ENCODE measurements at regions not wholly inside any gene's neighbourhood (a gene's known extent, or its start where the extent isn't known, plus 50 kb on each side); places are given as distances from the start of the nearest gene placed in this dataset.

GRCh38 chr9:73845954-73846690 is 651.0 kb upstream of the RORB start:
- no peak for TF ChIP-seq SIN3A (IDR thresholded peaks at IDR 0.05; ENCODE audit: borderline replicate concordance, insufficient read depth, low read length)
- TF ChIP-seq REST (IDR thresholded peaks at IDR 0.05; ENCODE audit: insufficient read depth in 1 of 2, low read depth in 2 of 2, low read length in 2 of 2): no peak
- TF ChIP-seq FOXP2 (optimal IDR thresholded peaks at IDR 0.05; ENCODE audit: borderline replicate concordance, extremely low read depth, extremely low read length, insufficient read depth): no peak

- TF ChIP-seq POLR2AphosphoS5 (IDR thresholded peaks at IDR 0.05; ENCODE audit: low read depth, low read length) (no peak), SIN3A (IDR thresholded peaks at IDR 0.05; ENCODE audit: borderline replicate concordance, insufficient read depth, low read length) (no peak), FOXP2 (optimal IDR thresholded peaks at IDR 0.05; ENCODE audit: borderline replicate concordance, extremely low read depth, extremely low read length, insufficient read depth) (no peak), REST (IDR thresholded peaks at IDR 0.05; ENCODE audit: insufficient read depth in 1 of 2, low read depth in 2 of 2, low read length in 2 of 2) (no peak), TAF1 (IDR thresholded peaks at IDR 0.05; ENCODE audit: borderline replicate concordance, insufficient read depth, low read length) (no peak)
Measured at GRCh38 chr9:73847536-73847935, 649.6 kb upstream of the RORB start.

- TF ChIP-seq REST (IDR thresholded peaks at IDR 0.05; ENCODE audit: insufficient read depth in 1 of 2, low read depth in 2 of 2, low read length in 2 of 2): no peak
- no peak for TF ChIP-seq SIN3A (IDR thresholded peaks at IDR 0.05; ENCODE audit: borderline replicate concordance, insufficient read depth, low read length)
- TF ChIP-seq FOXP2 (optimal IDR thresholded peaks at IDR 0.05; ENCODE audit: borderline replicate concordance, extremely low read depth, extremely low read length, insufficient read depth): no peak
- no peak for TF ChIP-seq TAF1 (IDR thresholded peaks at IDR 0.05; ENCODE audit: borderline replicate concordance, insufficient read depth, low read length)
- no peak for TF ChIP-seq POLR2AphosphoS5 (IDR thresholded peaks at IDR 0.05; ENCODE audit: low read depth, low read length)
Measured at GRCh38 chr9:73853549-73853948, 643.6 kb upstream of the RORB start.

DNA sequence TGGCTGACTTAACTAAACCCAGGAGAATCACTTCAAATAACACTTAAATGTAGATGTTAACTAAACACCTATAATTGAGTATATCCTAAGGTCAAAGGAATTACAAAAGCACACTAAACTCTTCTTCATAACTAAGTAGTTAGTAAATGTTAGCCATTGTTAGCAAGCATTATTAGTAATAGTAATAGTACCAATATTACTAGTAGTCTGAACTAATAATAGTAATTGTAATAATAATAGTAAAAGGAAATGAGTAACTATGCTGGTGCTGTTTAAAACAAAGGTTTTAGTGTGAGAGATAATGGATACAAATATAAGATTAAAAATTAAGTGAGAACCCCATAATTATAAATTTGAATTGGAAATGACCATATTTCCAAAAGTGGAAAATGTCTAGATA is 641.9 kb upstream of the RORB start:
- TF ChIP-seq REST (IDR thresholded peaks at IDR 0.05; ENCODE audit: insufficient read depth in 1 of 2, low read depth in 2 of 2, low read length in 2 of 2) (no peak), POLR2AphosphoS5 (IDR thresholded peaks at IDR 0.05; ENCODE audit: low read depth, low read length) (no peak), SIN3A (IDR thresholded peaks at IDR 0.05; ENCODE audit: borderline replicate concordance, insufficient read depth, low read length) (no peak), FOXP2 (optimal IDR thresholded peaks at IDR 0.05; ENCODE audit: borderline replicate concordance, extremely low read depth, extremely low read length, insufficient read depth) (no peak), TAF1 (IDR thresholded peaks at IDR 0.05; ENCODE audit: borderline replicate concordance, insufficient read depth, low read length) (no peak)

Measured in PFSK-1 (cell line).